ENCODE measurements at regions not wholly inside any gene's neighbourhood (a gene's known extent, or its start where the extent isn't known, plus 50 kb on each side); places are given as distances from the start of the nearest gene placed in this dataset.
"Not testable (repeated sequence)": the region's sequence is repeated elsewhere in the genome, so short reads cannot be mapped to it uniquely, and the experiment has no call there.

GRCh38 chr17:15802917-15803316, 70.8 kb downstream of the TBC1D26 start:
- DNase-seq: not testable (repeated sequence)

GRCh38 chr17:15806825-15807224, 74.7 kb downstream of the TBC1D26 start:
- DNase-seq: not testable (repeated sequence)

GRCh38 chr17:15813388-15813787, 81.3 kb downstream of the TBC1D26 start:
- DNase-seq: not testable (repeated sequence)

- DNase-seq: not testable (repeated sequence)
Observed at GRCh38 chr17:15814003-15814402, 81.9 kb downstream of the TBC1D26 start.

- not testable (repeated sequence) for DNase-seq
Observed at GRCh38 chr17:15817861-15818260, 85.8 kb downstream of the TBC1D26 start.

GRCh38 chr17:15822280-15822679, 90.2 kb downstream of the TBC1D26 start:
- not testable (repeated sequence) for DNase-seq

GRCh38 chr17:15828727-15829314, 96.7 kb downstream of the TBC1D26 start:
- DNase-seq: peak; percentile 72

- not testable (repeated sequence) for DNase-seq
Observed at GRCh38 chr17:15830221-15830620, 98.1 kb downstream of the TBC1D26 start.

GRCh38 chr17:15831182-15831581, 99.1 kb downstream of the TBC1D26 start:
- DNase-seq: not testable (repeated sequence)

GRCh38 chr17:15832921-15833480, 100.9 kb downstream of the TBC1D26 start:
- not testable (repeated sequence) for DNase-seq

- not testable (repeated sequence) for DNase-seq
Observed at GRCh38 chr17:15833890-15834289, 101.8 kb downstream of the TBC1D26 start.

- not testable (repeated sequence) for DNase-seq
Observed at GRCh38 chr17:15835481-15835880, 103.4 kb downstream of the TBC1D26 start.

GRCh38 chr17:15836249-15836982, 104.3 kb downstream of the TBC1D26 start:
- DNase-seq: not testable (repeated sequence)

- DNase-seq: not testable (repeated sequence)
Observed at GRCh38 chr17:15836991-15837390, 104.9 kb downstream of the TBC1D26 start.

GRCh38 chr17:15847447-15848229, 97.3 kb upstream of the ADORA2B start:
- DNase-seq: not testable (repeated sequence)

- peak; percentile 55 for DNase-seq
Observed at GRCh38 chr17:15849054-15849453, 95.9 kb upstream of the ADORA2B start.

- DNase-seq: not testable (repeated sequence)
Observed at GRCh38 chr17:15850071-15850470, 94.9 kb upstream of the ADORA2B start.

- DNase-seq: not testable (repeated sequence)
Observed at GRCh38 chr17:15850687-15851086, 94.2 kb upstream of the ADORA2B start.

GRCh38 chr17:15852863-15853262, 92.1 kb upstream of the ADORA2B start:
- DNase-seq: not testable (repeated sequence)

GRCh38 chr17:15856191-15856590, 88.7 kb upstream of the ADORA2B start:
- not testable (repeated sequence) for DNase-seq

- DNase-seq: not testable (repeated sequence)
Observed at GRCh38 chr17:15856745-15857144, 88.2 kb upstream of the ADORA2B start.

- DNase-seq: not testable (repeated sequence)
Observed at GRCh38 chr17:15858082-15858481, 86.8 kb upstream of the ADORA2B start.

GRCh38 chr17:15860774-15861173, 84.2 kb upstream of the ADORA2B start:
- not testable (repeated sequence) for DNase-seq

Measured in stimulated activated CD4-positive, alpha-beta T cell treated with anti-CD3 and anti-CD28 coated beads, Interleukin-12 subunit alpha, Interleukin-12 subunit beta, amount 100 ng/mL, for 4 hours (primary cell).